ENCODE measurements at regions not wholly inside any gene's neighbourhood (a gene's known extent, or its start where the extent isn't known, plus 50 kb on each side); places are given as distances from the start of the nearest gene placed in this dataset.

DNA sequence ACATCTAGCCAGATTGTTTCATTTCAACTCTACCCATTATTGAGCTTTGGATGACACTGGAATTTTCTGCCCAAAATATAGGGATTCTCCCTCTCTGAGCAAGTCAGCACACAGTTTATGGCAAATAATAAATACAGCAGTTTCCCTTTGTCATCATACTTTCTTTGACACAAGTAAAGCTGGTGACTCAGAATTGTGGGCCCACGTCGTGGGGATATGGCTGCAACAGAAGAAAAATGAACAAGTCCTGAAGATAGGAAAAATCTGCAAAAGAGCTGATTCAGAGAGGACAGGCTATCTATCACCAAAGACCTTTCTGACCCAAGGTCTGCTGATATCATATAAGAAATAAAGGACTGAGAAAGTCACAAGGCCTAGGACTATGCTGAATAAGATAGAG, 236.3 kb upstream of the ZC3H12C start:
- Histone ChIP-seq H3K27me3 (replicated peaks; ENCODE audit: insufficient read depth, low read length) (no peaks in the 10 kb centered on the region), H4K20me1 (ENCODE audit: insufficient read depth, low read length) (no peaks in the 10 kb centered on the region), H3K9me3 (replicated peaks; ENCODE audit: insufficient read depth, low read length) (no peaks in the 10 kb centered on the region), H3K36me3 (replicated peaks; ENCODE audit: insufficient read depth, low read length) (no peaks in the 10 kb centered on the region), H3K9ac (ENCODE audit: low read length) (no peak overlapping the region), H3K4me1 (ENCODE audit: low read length) (no peaks in the 10 kb centered on the region), H3K4me2 (ENCODE audit: low read depth, low read length) (no peak overlapping the region), H3K79me2 (ENCODE audit: low read length) (no peaks in the 10 kb centered on the region), H3K27ac (ENCODE audit: low read length) (no peak overlapping the region), H2AFZ (ENCODE audit: low read length) (no peak overlapping the region), H3F3A (ENCODE audit: insufficient read depth, low read length) (no peaks in the 10 kb centered on the region), H3K9me2 (replicated peaks; ENCODE audit: insufficient read depth, low read length) (no peaks in the 10 kb centered on the region), H3K4me3 (ENCODE audit: low read length) (no peak overlapping the region)
- no peak for TF ChIP-seq EZH2 (optimal IDR thresholded peaks at IDR 0.05; ENCODE audit: low read depth, low read length)
- TF ChIP-seq, protein P1, sequence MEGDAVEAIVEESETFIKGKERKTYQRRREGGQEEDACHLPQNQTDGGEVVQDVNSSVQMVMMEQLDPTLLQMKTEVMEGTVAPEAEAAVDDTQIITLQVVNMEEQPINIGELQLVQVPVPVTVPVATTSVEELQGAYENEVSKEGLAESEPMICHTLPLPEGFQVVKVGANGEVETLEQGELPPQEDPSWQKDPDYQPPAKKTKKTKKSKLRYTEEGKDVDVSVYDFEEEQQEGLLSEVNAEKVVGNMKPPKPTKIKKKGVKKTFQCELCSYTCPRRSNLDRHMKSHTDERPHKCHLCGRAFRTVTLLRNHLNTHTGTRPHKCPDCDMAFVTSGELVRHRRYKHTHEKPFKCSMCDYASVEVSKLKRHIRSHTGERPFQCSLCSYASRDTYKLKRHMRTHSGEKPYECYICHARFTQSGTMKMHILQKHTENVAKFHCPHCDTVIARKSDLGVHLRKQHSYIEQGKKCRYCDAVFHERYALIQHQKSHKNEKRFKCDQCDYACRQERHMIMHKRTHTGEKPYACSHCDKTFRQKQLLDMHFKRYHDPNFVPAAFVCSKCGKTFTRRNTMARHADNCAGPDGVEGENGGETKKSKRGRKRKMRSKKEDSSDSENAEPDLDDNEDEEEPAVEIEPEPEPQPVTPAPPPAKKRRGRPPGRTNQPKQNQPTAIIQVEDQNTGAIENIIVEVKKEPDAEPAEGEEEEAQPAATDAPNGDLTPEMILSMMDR (IDR thresholded peaks at IDR 0.05; ENCODE audit: low read length), result no peak
- TF ChIP-seq EZH2phosphoT487 (IDR thresholded peaks at IDR 0.05; ENCODE audit: low read length), result no peak
- no peak for DNase-seq

DNA sequence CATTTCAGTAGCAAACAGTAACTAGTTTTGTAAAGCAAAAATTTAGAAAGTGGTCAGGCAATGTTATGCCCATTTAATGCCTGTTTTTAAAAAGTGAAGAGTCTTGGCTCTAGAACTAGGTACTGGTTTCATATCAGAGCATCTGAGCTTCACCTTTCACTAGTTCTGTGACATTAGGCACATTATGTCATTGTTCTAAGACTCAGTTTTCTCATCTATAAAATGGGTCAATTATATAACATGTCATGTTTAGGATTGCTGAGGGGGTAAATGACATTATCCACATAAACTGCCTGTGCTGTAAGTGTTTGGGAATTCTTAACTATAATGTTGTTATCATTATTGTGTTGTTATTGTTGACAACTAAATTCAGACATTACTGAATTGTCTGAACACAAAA, 235.6 kb upstream of the ZC3H12C start:
- H3K27me3 ChIP-seq (replicated peaks; ENCODE audit: insufficient read depth, low read length), result no peaks in the 10 kb centered on the region
- no peak overlapping the region for H3K27ac ChIP-seq (ENCODE audit: low read length)
- TF ChIP-seq EZH2 (optimal IDR thresholded peaks at IDR 0.05; ENCODE audit: low read depth, low read length) (no peak), EZH2phosphoT487 (IDR thresholded peaks at IDR 0.05; ENCODE audit: low read length) (no peak)
- TF ChIP-seq, protein P1 (IDR thresholded peaks at IDR 0.05; ENCODE audit: low read length), result no peak
- no peak for DNase-seq
- no peaks in the 10 kb centered on the region for H3K36me3 ChIP-seq (replicated peaks; ENCODE audit: insufficient read depth, low read length)
- no peaks in the 10 kb centered on the region for H3K4me1 ChIP-seq (ENCODE audit: low read length)
- no peaks in the 10 kb centered on the region for H3F3A ChIP-seq (ENCODE audit: insufficient read depth, low read length)
- H3K9me3 ChIP-seq (replicated peaks; ENCODE audit: insufficient read depth, low read length), result no peaks in the 10 kb centered on the region
- H3K9me2 ChIP-seq (replicated peaks; ENCODE audit: insufficient read depth, low read length), result no peaks in the 10 kb centered on the region
- no peak overlapping the region for H3K4me2 ChIP-seq (ENCODE audit: low read depth, low read length)
- no peaks in the 10 kb centered on the region for H4K20me1 ChIP-seq (ENCODE audit: insufficient read depth, low read length)
- H2AFZ ChIP-seq (ENCODE audit: low read length), result no peak overlapping the region
- H3K9ac ChIP-seq (ENCODE audit: low read length), result no peak overlapping the region
- no peaks in the 10 kb centered on the region for H3K79me2 ChIP-seq (ENCODE audit: low read length)
- H3K4me3 ChIP-seq (ENCODE audit: low read length), result no peak overlapping the region

DNA sequence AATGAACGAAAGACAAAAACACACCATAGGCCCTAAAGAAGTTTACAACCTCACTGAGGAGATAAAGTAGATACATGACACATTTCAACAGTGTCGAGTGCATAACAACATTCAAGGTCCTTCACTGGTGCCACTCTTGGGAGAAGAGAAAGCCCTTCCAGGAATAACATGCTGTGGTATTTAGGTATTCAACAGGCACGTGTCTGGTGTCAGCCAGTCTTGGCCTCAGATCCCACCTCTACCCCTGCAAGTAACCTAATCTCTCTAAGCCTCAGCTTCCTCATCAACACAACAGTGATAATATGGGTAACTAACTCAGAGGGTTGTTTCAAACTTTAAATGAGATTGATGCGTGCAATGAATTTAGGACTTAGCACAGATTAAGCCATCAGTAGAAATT, 235.0 kb upstream of the ZC3H12C start:
- Histone ChIP-seq H3K36me3 (replicated peaks; ENCODE audit: insufficient read depth, low read length) (no peaks in the 10 kb centered on the region), H3K9ac (ENCODE audit: low read length) (no peak overlapping the region), H2AFZ (ENCODE audit: low read length) (no peak overlapping the region), H3K27ac (ENCODE audit: low read length) (no peak overlapping the region), H3K4me2 (ENCODE audit: low read depth, low read length) (no peak overlapping the region), H3K4me3 (ENCODE audit: low read length) (no peak overlapping the region), H3K9me2 (replicated peaks; ENCODE audit: insufficient read depth, low read length) (no peaks in the 10 kb centered on the region), H3K9me3 (replicated peaks; ENCODE audit: insufficient read depth, low read length) (no peaks in the 10 kb centered on the region), H4K20me1 (ENCODE audit: insufficient read depth, low read length) (no peaks in the 10 kb centered on the region), H3K79me2 (ENCODE audit: low read length) (no peaks in the 10 kb centered on the region), H3K27me3 (replicated peaks; ENCODE audit: insufficient read depth, low read length) (no peaks in the 10 kb centered on the region), H3K4me1 (ENCODE audit: low read length) (no peaks in the 10 kb centered on the region), H3F3A (ENCODE audit: insufficient read depth, low read length) (no peaks in the 10 kb centered on the region)
- DNase-seq, result no peak
- TF ChIP-seq, protein P1 (IDR thresholded peaks at IDR 0.05; ENCODE audit: low read length), result no peak
- TF ChIP-seq EZH2phosphoT487 (IDR thresholded peaks at IDR 0.05; ENCODE audit: low read length) (no peak), EZH2 (optimal IDR thresholded peaks at IDR 0.05; ENCODE audit: low read depth, low read length) (no peak)
